Tibial nerve (tissue), 4 donors: ENCODE measurements at regions not wholly inside any gene's neighbourhood (a gene's known extent, or its start where the extent isn't known, plus 50 kb on each side); places are given as distances from the start of the nearest gene placed in this dataset.

Experiments used
- DNase-seq, 2 donors: peaks; one replicate each; pipeline ENCODE4 v3.0.0-alpha.2; 2019; ENCODE audit warnings: low spot score in 2 of 2
- H3K27ac ChIP-seq, 4 donors: fragments of 200-600 bp; sonication (generic) in 3 of 4; one replicate each; pipeline ENCODE4 v1.5.1; 2017 to 2019; ENCODE audit warnings: mild to moderate bottlenecking in 1 of 4
- H3K27me3 ChIP-seq, 2 donors: fragments of 200-600 bp; sonication (generic) in 1 of 2; one replicate each; pipeline versions ENCODE4 v1.5.1 to v1.6.0; 2017 to 2019
- H3K36me3 ChIP-seq, 3 donors: fragments of 200-600 bp; sonication (generic); one replicate each; pipeline ENCODE4 v1.5.1; 2018 to 2019
- H3K4me1 ChIP-seq, 4 donors: fragments of 200-600 bp; sonication (generic) in 3 of 4; one replicate each; pipeline ENCODE4 v1.5.1; 2017 to 2019
- H3K4me3 ChIP-seq, 4 donors: fragments of 200-600 bp; sonication (generic) in 3 of 4; one replicate each; pipeline ENCODE4 v1.5.1; 2017 to 2019; ENCODE audit warnings: mild to moderate bottlenecking in 1 of 4, moderate library complexity in 1 of 4
- H3K9me3 ChIP-seq, 4 donors: fragments of 200-600 bp; sonication (generic) in 3 of 4; one replicate each; pipeline ENCODE4 v1.5.1; 2017 to 2019
- CTCF ChIP-seq, 5 experiments: fragments of 200-600 bp in 3 of 5; fragments of 450-650 bp in 2 of 5; sonication (generic) in 3 of 5; IDR thresholded peaks; one replicate each; pipeline ENCODE4 v1.5.1; 2016 to 2019; ENCODE audit warnings: antibody characterized with exemption in 5 of 5, mild to moderate bottlenecking in 3 of 5, moderate library complexity in 2 of 5
- EP300 ChIP-seq, 2 donors: sonication (generic); formaldehyde crosslinking; IDR thresholded peaks; one replicate each; pipeline ENCODE4 v1.6.1; 2017; ENCODE audit warnings: antibody characterized with exemption in 2 of 2, mild to moderate bottlenecking in 1 of 2
- POLR2A ChIP-seq, 2 donors: fragments of 450-650 bp; IDR thresholded peaks; one replicate each; pipeline ENCODE4 v1.6.1; 2017; ENCODE audit warnings: antibody characterized with exemption in 2 of 2, mild to moderate bottlenecking in 2 of 2, moderate library complexity in 2 of 2
- WGBS, 2 donors: methylation state at CpG; one replicate each; pipeline ENCODE4 v1.1.5; 2018; 5-methylcytosine and 5-hydroxymethylcytosine counted together

DNA sequence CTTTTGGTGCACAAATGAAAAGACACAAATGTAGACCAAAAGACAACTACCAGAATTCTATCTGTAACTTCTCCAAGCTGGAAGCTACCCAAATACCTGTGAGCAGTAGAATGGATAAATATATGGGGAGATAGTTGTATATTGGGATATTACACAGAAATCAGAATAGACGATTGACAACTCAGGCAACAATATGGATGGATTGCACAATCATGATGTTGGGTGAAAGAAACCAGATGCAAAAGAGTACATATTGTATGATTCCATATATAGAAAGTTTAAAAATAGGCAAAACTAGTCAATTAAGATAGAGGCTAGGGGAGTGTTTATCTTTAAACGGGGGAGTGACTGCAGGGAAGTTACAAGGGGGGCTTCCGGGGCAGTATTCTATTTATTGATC is 77.5 kb upstream of the NKD1 start:
- H3K36me3 ChIP-seq, result no peaks in the 10 kb centered on the region
- TF ChIP-seq POLR2A (IDR thresholded peaks at IDR 0.05), result no peak
- no peak for TF ChIP-seq CTCF (IDR thresholded peaks at IDR 0.05)
- TF ChIP-seq EP300 (IDR thresholded peaks at IDR 0.05), result no peak
- peaks cover 0 to 11% (median 0%) of the 10 kb centered on the region in 4 donors for H3K4me1 ChIP-seq
- DNase-seq, result no peak
- no peak overlapping the region for H3K4me3 ChIP-seq
- H3K9me3 ChIP-seq, result peaks cover 0 to 11% (median 2%) of the 10 kb centered on the region in 4 donors
- no peak overlapping the region for H3K27ac ChIP-seq
- H3K27me3 ChIP-seq, result peaks cover 0 to 36% of the 10 kb centered on the region in 2 donors
- 80 to 83% methylated on average over 3 of the region's 3 CpGs for WGBS, 2 donors

DNA sequence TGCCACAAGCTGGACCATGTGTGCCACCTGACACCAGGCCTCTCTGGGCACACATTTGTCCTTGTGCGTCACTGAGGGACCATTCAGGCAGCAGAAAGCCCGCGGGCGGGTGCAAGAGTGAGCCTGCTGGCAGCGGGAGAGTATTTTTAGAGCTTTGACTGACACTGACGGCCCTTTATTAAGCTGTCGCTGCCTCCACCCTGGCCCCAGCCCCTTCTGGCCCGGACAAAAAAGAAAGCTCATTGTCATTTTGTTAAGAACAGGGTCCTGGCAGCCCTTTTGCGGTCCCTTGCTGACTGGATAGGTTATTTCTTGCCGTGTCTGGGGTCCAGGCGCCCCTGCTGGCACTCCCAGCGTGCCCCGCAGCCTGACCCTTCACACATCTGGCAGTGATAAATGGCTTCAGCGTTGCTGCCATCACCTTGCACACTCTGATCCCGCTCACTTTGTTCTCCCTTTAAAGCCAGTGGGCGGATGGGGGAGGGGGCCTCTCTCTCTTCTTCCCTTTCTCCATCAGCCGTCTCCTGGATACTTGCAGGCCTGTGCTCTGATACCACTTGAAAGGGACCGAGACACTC is 78.4 kb upstream of the NKD1 start:
- no peak for DNase-seq
- Histone ChIP-seq H3K27me3 (peaks cover 0 to 36% of the 10 kb centered on the region in 2 donors), H3K36me3 (no peaks in the 10 kb centered on the region), H3K4me1 (peaks cover 0 to 11% (median 0%) of the 10 kb centered on the region in 4 donors), H3K4me3 (no peak overlapping the region), H3K9me3 (peaks cover 0 to 11% (median 2%) of the 10 kb centered on the region in 4 donors), H3K27ac (no peak overlapping the region)
- WGBS, 2 donors, result 26 to 40% methylated on average over 17 to 18 of the region's 18 CpGs
- TF ChIP-seq POLR2A (IDR thresholded peaks at IDR 0.05), result no peak
- TF ChIP-seq CTCF (IDR thresholded peaks at IDR 0.05), result no peak
- no peak for TF ChIP-seq EP300 (IDR thresholded peaks at IDR 0.05)

GRCh38 chr16:50469121-50469743 is 79.0 kb upstream of the NKD1 start:
- peaks cover 0 to 11% (median 0%) of the 10 kb centered on the region in 4 donors for H3K4me1 ChIP-seq
- WGBS, 2 donors, result 50 to 71% methylated on average over 2 of the region's 2 CpGs
- TF ChIP-seq POLR2A (IDR thresholded peaks at IDR 0.05) (no peak), EP300 (IDR thresholded peaks at IDR 0.05) (no peak), CTCF (IDR thresholded peaks at IDR 0.05) (no peak)
- no peak overlapping the region for H3K27ac ChIP-seq
- H3K4me3 ChIP-seq, result no peak overlapping the region
- no peaks in the 10 kb centered on the region for H3K36me3 ChIP-seq
- H3K27me3 ChIP-seq, result peaks cover 0 to 36% of the 10 kb centered on the region in 2 donors
- H3K9me3 ChIP-seq, result peaks cover 0 to 11% (median 2%) of the 10 kb centered on the region in 4 donors
- DNase-seq, result no peak

GRCh38 chr16:50468749-50469078 is 79.5 kb upstream of the NKD1 start:
- Histone ChIP-seq H3K27ac (no peak overlapping the region), H3K36me3 (no peaks in the 10 kb centered on the region), H3K9me3 (peaks cover 0 to 11% (median 2%) of the 10 kb centered on the region in 4 donors), H3K4me3 (no peak overlapping the region), H3K4me1 (peaks cover 0 to 11% (median 0%) of the 10 kb centered on the region in 4 donors), H3K27me3 (peaks cover 0 to 36% of the 10 kb centered on the region in 2 donors)
- DNase-seq, result no peak
- 66 to 75% methylated on average over 6 to 7 of the region's 7 CpGs for WGBS, 2 donors
- TF ChIP-seq EP300 (IDR thresholded peaks at IDR 0.05) (no peak), POLR2A (IDR thresholded peaks at IDR 0.05) (no peak), CTCF (IDR thresholded peaks at IDR 0.05) (no peak)

DNA sequence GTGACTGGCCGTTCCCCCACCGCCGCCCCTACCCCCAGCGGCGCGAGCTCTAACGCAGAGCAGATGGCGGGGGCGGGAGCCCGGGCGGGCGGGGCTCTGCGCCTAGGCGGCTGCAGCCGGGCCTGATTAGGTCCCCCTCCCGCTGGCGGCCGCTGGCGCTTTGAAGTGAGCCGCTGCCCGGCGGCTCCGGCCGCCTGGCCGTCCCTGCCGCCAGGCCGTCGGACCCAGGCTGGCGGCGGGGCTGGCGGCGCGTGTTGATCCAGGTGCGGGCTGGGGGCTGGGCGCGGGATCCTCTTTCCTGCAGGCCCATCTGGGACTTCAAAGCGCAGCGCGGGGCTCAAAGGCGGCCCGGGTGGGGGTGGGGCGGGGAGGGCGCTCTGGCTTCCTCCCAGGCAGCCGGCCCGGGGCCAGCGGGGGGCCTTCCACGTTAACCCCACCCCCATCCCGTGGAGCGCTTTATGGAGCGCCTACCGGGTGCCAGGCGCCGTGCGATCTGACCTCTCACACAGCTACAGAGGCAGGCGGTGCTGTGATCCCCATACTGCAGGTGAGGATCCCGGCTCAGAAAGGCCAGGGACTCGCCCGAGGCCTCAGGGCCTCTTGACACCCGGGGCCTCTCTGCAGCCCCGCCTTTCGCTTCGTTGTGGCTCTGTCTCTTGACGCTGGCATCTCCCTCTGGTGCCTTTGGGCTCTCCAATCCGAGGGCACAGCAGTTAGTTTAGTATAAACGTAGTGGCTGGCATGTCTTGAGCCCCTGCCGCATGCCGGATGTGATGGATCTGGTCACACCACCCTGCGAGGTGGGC is 80.0 kb upstream of the NKD1 start:
- TF ChIP-seq CTCF (IDR thresholded peaks at IDR 0.05) (no peak), POLR2A (IDR thresholded peaks at IDR 0.05) (no peak), EP300 (IDR thresholded peaks at IDR 0.05) (no peak)
- Histone ChIP-seq H3K36me3 (no peaks in the 10 kb centered on the region), H3K4me1 (peaks cover 0 to 11% (median 0%) of the 10 kb centered on the region in 4 donors), H3K27me3 (peaks cover 0 to 36% of the 10 kb centered on the region in 2 donors), H3K9me3 (peaks cover 0 to 11% (median 2%) of the 10 kb centered on the region in 4 donors), H3K4me3 (peak overlapping the region in 3 of 4 donors; percentile 4 to 46 (median 33)), H3K27ac (no peak overlapping the region)
- 15 to 50% methylated on average over 2 to 24 of the region's 68 CpGs for WGBS, 2 donors
- no peak for DNase-seq
